Stimulated activated CD4-positive, alpha-beta T cell treated with anti-CD3 and anti-CD28 coated beads, TNF-alpha, amount 100 ng/mL, for 4 hours (primary cell): ENCODE measurements at regions not wholly inside any gene's neighbourhood (a gene's known extent, or its start where the extent isn't known, plus 50 kb on each side); places are given as distances from the start of the nearest gene placed in this dataset.
"Not testable (repeated sequence)": the region's sequence is repeated elsewhere in the genome, so short reads cannot be mapped to it uniquely, and the experiment has no call there.

Source experiments
- DNase-seq, 3 experiments: peaks; one replicate each; pipeline ENCODE4 v3.0.0-alpha.2; 2020; ENCODE audit warnings: low read depth in 3 of 3

DNA sequence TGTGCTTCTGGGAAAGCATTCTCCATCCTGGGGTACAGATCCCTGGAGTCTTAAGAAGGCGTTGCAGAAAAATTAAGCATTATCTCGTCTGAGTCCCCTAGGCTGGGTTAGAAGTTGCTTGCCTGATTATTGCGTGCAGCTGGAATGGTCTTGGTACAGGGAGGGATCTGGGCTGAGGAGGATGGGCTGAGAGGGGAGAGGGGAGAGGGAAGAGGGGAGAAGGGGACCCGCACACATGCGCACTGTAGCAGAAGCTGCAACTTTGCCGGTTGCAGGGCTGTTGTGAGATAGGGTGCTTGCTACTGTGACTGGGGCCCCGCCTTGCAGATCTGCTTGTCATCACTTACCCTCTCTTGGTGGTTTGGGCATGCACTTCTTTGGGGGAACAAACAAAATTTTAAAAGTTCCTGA is 316.8 kb downstream of the DLEU7 start:
- DNase-seq, result no peak

GRCh38 chr13:50527188-50527587 is 316.3 kb downstream of the DLEU7 start:
- DNase-seq, result no peak

DNA sequence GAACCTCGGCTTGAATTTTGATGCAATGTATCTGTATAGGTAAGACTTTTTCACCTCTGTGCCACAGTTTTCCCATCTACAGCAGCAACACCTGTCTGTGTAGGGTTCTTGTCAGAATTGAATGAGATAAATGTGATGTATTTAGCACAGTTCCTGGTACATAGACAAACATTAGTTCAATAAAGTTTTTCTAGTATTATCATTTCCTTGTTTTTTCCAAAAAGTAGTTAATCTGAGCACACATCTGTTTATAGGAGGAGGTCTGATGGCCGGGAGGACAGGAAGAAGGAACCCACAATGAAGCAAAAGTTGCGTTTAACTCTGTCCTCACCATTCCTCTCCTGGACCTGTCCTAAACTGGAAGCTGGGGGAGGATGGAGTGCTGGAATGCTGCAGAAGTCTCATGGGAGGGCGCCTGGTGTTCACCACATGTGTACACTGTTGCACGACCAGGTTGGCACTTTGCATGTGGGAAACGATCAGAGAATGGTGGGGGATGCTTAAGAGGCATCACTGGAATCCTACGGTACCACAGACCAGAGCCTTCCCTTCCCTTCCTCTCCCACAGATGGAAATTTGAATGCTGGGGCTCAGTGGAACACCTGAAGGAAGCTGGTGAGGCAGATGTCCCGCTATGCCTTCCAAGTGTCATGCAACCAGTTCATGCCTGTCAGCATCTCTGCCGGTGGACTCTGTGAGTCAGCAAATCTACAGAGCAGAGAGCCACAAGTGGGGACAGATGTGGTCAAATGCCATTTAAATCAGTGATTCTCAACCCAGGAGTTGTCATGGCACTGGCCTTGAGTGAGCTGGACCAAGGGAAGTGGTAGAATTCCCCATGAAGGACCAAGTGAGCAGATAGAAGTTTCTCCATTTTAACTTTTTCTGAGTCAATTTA is 315.6 kb downstream of the DLEU7 start:
- no peak for DNase-seq

GRCh38 chr13:50529154-50529882 is 314.2 kb downstream of the DLEU7 start:
- no peak for DNase-seq

DNA sequence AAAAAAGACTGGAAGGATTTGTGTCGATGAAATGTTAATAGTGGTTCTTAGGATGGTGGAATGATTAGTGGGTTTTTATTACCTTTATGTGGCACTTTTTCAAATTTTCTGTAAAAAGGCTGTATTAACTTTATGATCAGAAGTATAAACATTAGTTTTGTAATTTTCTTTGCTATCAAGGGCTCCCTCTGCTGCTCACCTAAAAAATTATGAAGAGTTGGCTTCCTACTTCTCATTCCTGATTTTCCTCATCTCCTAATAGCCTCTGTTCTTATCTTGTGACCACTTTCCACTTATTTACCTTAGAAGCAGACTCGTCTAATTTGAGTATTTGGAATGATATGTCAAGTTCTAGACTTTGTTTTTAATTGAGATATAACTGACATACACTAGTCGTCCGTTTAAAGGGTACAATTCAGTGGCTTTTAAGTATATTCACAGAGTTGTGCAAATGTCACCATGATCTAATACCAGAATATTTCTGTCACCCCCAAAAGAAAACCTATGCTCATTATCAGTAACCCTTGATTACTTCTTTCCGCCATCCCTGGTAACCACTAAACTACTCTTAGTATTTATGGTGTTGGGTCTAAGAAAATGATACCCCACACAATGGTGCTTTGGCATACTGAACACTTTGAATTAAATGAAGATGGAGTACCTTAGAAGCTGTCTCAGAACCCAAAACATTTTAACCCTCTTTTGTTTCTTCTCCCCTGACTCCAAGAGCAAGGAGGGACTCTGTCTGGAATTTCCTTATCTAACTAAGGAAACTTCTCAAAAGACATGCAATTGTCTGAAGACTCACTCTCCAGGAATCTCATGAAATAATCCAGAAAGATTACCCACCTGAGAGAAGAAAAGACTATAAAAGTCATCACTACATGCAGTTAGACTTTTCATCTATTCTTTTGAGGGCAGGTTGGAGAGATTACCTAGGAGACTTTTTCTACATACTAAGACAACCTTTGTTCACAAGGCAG is 311.3 kb downstream of the DLEU7 start:
- DNase-seq, result no peak

DNA sequence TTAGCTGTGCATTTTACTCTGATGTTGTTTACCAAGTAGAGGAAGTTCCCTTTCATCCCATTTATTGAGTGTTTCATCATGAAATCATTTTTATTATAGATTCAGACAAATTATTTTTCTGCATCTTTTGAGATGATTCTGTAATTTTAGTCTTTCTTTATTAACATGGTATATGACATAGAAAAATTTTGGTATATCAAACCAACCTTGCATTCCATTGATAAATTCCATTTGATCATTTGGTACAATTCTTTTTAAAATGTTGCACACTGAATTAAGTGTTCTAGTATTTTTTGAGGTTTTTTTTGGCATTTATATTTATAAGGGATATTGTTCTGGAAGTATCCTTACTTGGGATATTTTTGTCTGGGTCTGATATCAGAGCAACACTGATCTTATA is 308.4 kb downstream of the DLEU7 start:
- DNase-seq, result no peak

DNA sequence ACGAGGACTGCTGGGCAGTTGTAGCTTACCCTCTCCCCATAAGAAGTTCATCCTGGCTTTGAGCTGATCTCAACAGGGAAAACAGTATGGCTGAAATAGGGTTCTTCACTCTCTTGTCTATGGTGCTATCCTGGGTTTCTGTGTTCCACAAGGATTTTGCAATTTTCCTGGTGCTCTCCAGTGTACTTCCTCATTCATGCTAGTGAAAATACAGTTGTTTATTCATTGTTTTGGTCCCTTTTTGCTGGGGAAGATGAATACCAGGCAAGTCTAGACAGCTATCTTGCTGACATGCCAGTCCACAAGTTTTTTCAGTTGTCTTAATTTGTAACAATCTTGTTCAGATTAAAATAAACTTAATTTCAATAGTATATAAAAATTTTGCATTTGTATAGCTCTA is 306.5 kb downstream of the DLEU7 start:
- no peak for DNase-seq

GRCh38 chr13:50539791-50540530 is 303.5 kb downstream of the DLEU7 start:
- DNase-seq, result no peak

DNA sequence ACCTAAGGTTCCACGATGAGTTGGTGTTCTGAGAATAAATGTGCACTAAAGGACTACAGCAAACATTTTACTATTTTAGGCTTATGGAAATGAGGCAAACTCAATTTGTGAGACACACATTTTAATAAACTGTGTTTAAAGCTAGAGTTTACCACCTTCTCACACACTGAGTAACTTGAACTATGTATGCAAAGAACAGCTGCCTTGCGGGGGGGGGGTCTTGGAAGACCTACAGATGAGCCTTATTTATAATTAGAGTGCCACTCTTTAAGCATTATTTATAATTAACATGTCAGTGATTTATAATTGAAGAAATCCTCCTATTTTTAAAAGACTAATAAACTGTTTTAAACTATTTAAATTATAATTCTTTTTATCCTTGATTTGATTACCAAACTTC is 300.4 kb downstream of the DLEU7 start:
- no peak for DNase-seq

DNA sequence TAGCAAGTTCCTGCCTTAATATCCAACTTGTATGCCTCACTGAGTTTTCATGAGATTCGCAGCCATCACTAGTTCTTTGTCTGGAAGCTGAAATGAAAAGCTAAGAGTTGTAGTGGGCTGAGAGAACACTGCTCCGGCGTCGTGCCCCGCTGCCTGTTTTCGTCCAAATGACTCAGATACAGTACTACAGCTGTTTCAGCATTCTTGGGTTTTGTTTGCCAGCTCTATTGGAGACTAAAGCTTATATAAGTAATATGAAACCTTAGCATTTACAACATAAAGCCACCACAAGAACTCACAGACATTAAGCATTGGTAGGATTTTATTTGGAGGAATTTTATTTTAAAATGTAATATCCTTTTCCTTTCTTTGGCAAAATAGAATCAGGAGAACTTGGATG is 299.7 kb downstream of the DLEU7 start:
- DNase-seq, result no peak

- DNase-seq, result no peak
Measured at GRCh38 chr13:50544211-50544610, 299.3 kb downstream of the DLEU7 start.

DNA sequence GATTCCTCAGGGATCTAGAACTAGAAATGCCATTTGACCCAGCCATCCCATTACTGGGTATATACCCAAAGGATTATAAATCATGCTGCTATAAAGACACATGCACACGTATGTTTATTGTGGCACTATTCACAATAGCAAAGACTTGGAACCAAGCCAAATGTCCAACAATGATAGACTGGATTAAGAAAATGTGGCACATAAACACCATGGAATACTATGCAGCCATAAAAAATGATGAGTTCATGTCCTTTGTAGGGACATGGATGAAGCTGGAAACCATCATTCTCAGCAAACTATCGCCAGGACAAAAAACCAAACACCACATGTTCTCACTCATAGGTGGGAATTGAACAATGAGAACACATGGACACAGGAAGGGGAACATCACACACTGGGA is 296.3 kb downstream of the DLEU7 start:
- DNase-seq, result not testable (repeated sequence)

DNA sequence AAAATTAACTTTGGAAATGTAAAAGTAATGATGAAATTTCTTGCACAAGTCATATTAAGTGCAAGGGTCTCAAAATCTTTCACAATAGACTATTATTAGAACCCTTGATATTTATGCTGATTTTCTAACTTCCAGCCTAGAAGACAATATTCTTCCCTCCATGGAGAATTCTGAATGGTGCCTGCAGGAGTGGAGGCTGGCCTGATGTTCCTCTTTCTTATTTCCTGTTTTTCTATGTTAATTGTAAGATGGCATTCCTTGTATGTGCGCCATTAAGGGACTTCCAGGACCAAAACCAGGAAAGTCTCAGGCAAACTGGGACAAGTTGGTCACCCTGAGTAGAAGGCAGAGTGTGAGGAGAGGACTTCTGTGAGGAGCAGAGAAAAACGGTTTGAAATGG is 294.9 kb downstream of the DLEU7 start:
- no peak for DNase-seq

DNA sequence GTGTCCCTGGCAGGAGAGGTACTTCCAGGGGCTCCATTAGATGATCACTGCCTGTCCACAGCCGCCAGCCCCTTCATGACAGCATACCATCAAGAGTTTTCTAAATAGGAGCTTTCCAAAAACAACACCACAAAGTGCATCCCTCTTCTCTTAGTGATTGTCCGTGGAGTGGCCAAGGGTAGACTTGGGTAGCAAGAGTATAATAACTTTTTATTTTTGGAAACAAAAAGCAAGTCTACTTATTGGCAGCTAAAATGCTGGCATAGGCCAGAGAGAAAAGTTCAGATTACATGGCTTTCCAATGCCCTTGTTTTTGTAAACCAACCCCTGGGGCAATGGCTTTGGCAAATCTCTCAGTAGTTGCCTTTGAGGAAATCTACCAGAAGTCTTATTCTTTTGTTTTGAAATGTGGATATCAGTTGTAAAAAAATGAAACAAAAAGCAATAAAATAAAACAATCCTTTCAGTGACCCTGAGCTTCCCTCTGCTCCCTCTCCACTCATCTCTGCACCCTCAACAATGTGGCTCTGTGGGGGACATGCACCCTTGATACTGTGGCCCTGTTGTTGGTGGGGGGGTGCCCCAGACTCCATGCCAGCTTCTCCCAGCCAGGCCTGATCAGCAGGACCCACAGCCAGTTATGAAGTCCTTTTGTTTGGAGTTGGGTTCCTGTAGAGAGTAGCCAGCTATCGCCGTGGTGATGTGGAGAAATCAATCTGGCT is 294.1 kb downstream of the DLEU7 start:
- DNase-seq, result no peak

DNA sequence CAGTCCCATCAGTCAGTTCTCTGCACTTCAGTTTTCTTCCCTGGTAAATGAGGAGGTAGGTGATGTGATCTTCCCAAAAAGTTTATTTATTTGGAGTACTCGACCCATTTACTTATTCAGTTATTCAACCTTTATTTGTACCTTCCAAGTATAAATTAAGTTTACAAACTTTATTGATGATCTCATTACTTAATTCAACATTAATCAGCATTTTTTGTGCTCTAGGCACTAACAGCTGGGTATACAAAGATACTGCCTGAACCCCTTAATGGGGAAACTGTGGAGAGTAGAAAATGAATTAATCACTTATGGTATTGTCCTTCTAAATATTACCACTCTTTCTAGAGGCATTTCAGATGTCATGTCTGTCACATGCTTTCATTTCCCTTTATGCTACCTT is 293.3 kb downstream of the DLEU7 start:
- DNase-seq, result no peak

DNA sequence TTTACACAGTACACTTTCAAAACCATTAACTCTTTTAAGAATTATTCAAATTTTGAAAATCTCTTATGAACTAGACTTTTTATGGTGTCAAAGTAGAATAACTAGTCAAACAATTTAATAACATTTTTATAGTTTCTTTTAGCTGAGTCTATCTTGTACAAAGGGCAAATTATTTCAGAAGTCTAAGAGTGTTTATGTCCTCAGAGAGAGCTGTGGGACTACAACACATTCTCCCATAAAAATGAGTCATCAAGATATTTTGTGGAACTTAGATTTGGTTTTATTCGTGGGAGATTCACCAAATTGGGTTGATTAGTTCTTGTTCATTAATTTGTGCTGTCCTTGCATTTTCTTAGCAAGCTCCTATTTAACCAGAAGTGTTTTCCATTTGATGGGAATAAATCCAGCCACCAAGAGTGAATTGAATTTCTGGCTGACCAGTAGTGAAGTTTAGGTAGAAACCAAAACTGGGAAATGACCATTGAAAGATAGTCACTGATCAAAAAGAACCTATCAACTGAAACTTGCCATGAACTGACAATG is 291.0 kb downstream of the DLEU7 start:
- DNase-seq, result no peak

- DNase-seq, result no peak
Measured at GRCh38 chr13:50561739-50562138, 281.8 kb downstream of the DLEU7 start.

GRCh38 chr13:50566646-50567045 is 276.8 kb downstream of the DLEU7 start:
- DNase-seq, result no peak

- no peak for DNase-seq
Measured at GRCh38 chr13:50572129-50572528, 271.4 kb downstream of the DLEU7 start.

DNA sequence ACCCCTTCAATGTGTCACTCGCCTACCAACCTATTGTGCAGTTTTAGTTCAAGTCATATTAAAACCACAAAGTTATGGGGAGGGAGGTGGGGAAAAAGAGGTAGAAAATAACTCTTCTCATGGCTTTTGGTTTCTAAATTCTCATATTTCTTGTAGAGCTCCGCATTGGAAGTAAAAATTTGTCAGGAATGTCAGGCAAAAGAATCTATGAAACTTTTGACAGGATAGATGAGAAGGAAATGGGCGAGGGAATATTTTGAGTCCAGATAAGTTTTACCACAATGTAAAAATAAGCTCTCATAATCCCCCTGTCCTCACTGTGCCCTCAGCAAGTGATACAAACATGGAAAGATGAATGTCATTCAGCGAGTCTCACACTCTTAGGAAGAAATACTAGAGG is 270.4 kb downstream of the DLEU7 start:
- DNase-seq, result no peak
